Keratinocyte (primary cell): ENCODE measurements at regions not wholly inside any gene's neighbourhood (a gene's known extent, or its start where the extent isn't known, plus 50 kb on each side); places are given as distances from the start of the nearest gene placed in this dataset.

ENCODE experiments used
- DNase-seq: peaks from one replicate; pipeline ENCODE4 v3.0.0-alpha.2; 2011; ENCODE audit warnings: low read depth, missing footprints, low spot score
- FAIRE-seq: peaks from 2 replicates; lab custom pipeline; 2011; peaks lifted over from hg19 to GRCh38; lab: Jason Lieb, UNC
- H2AFZ ChIP-seq: 2 replicates; pipeline ENCODE4 v1.6.0; 2012; ENCODE audit warnings: low read length, control low read depth, inconsistent platforms; ENCODE audit not compliant: control insufficient read depth
- H3K27ac ChIP-seq: 2 replicates; pipeline ENCODE4 v1.5.1; 2011; ENCODE audit warnings: low read length; ENCODE audit not compliant: control insufficient read depth, insufficient read depth
- H3K27me3 ChIP-seq: 3 replicates; pipeline ENCODE4 v1.6.0; 2011; ENCODE audit warnings: low read length; ENCODE audit not compliant: control insufficient read depth, insufficient read depth; ENCODE audit errors: extremely low read depth
- H3K36me3 ChIP-seq, 2 experiments: 2 replicates in 1 of 2; 3 replicates in 1 of 2; pipeline ENCODE4 v1.5.1; 2011; ENCODE audit warnings: low read length in 2 of 2, mild to moderate bottlenecking in 1 of 2; ENCODE audit not compliant: control insufficient read depth in 2 of 2, insufficient read depth in 2 of 2; ENCODE audit errors: extremely low read depth in 1 of 2
- H3K4me1 ChIP-seq: 3 replicates; pipeline ENCODE4 v1.5.1; 2011; ENCODE audit warnings: low read length; ENCODE audit not compliant: control insufficient read depth, insufficient read depth; ENCODE audit errors: extremely low read depth
- H3K4me2 ChIP-seq: 3 replicates; pipeline ENCODE4 v1.6.0; 2011; ENCODE audit warnings: low read depth, low read length; ENCODE audit not compliant: control insufficient read depth, insufficient read depth; ENCODE audit errors: extremely low read depth
- H3K4me3 ChIP-seq, 3 experiments: fragments of 200-600 bp in 1 of 3; sonication (generic) in 1 of 3; 2 replicates in 2 of 3; 3 replicates in 1 of 3; pipeline ENCODE4 v1.5.1; 2011 to 2016; ENCODE audit warnings: low read length in 3 of 3, mild to moderate bottlenecking in 3 of 3, control low read depth in 2 of 3, inconsistent platforms in 1 of 3, low read depth in 1 of 3, mixed read lengths in 1 of 3, mixed run types in 1 of 3, moderate library complexity in 1 of 3; ENCODE audit not compliant: control insufficient read depth in 2 of 3, insufficient read depth in 2 of 3; ENCODE audit errors: extremely low read depth in 1 of 3
- H3K79me2 ChIP-seq: 2 replicates; pipeline ENCODE4 v1.6.0; 2012; ENCODE audit warnings: low read length; ENCODE audit not compliant: control insufficient read depth, insufficient read depth
- H3K9ac ChIP-seq: 3 replicates; pipeline ENCODE4 v1.6.0; 2011; ENCODE audit warnings: low read length; ENCODE audit not compliant: control insufficient read depth, insufficient read depth; ENCODE audit errors: extremely low read depth
- H3K9me1 ChIP-seq: 3 replicates; pipeline ENCODE4 v1.6.0; 2011; ENCODE audit warnings: low read length; ENCODE audit not compliant: control insufficient read depth, insufficient read depth; ENCODE audit errors: extremely low read depth
- H3K9me3 ChIP-seq: 2 replicates; pipeline ENCODE4 v1.5.1; 2012; ENCODE audit warnings: low read depth, low read length; ENCODE audit not compliant: control insufficient read depth
- H4K20me1 ChIP-seq: 3 replicates; pipeline ENCODE4 v1.6.0; 2011; ENCODE audit warnings: low read length; ENCODE audit not compliant: control insufficient read depth, insufficient read depth; ENCODE audit errors: extremely low read depth
- EZH2 ChIP-seq: IDR thresholded peaks from one replicate; pipeline ENCODE4 v1.6.1; 2012; ENCODE audit warnings: inconsistent platforms, mild to moderate bottlenecking, low read length, moderate library complexity
- dilution Hi-C: fragments of 300-500 bp; cut with MboI; formaldehyde crosslinking; loops from one replicate; pipeline ENCODE4 v1.7.0; 2020; ENCODE audit warnings: low sequenced_read_pairs; ENCODE audit not compliant: extremely low pct_ligation_motif_present
- TF ChIP-seq, protein P1 (sequence below), 3 experiments: IDR thresholded peaks in 1 of 3; conservative IDR thresholded peaks in 1 of 3; optimal IDR thresholded peaks in 1 of 3; 2 replicates in 2 of 3; 3 replicates in 1 of 3; pipeline versions ENCODE3 to v1.5.1; 2011; ENCODE audit warnings: low read length in 3 of 3, mild to moderate bottlenecking in 3 of 3, moderate library complexity in 2 of 3, control low read depth in 1 of 3, inconsistent platforms in 1 of 3; ENCODE audit not compliant: insufficient read depth in 2 of 3; ENCODE audit errors: extremely low read depth in 1 of 3

DNA sequence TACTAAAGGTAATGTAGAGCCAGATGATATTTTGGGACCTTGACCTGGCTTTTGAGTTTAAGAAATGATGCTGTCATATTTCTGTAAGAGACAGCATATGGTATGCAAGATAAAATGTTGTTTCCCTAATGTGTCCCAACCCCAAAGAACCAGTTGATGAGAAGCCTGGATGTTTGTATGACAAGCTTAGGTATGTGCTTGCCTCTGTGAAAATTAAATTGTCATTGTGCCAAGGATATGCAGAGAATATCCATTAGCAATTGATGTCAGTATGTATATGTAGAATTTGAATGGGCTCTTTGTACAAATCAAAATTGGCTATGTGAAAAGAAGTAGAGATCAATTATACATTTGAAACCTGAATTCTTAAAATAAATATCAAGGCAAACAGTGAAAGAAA, 650.8 kb upstream of the EYS start:
- no peak for DNase-seq
- H3K4me3 ChIP-seq = no peak overlapping the region
- no peaks in the 10 kb centered on the region for H3K9me1 ChIP-seq
- no peaks in the 10 kb centered on the region for H3K79me2 ChIP-seq
- H3K27ac ChIP-seq = no peak overlapping the region
- H3K4me2 ChIP-seq = no peak overlapping the region
- TF ChIP-seq EZH2 = no peak
- TF ChIP-seq, protein P1, sequence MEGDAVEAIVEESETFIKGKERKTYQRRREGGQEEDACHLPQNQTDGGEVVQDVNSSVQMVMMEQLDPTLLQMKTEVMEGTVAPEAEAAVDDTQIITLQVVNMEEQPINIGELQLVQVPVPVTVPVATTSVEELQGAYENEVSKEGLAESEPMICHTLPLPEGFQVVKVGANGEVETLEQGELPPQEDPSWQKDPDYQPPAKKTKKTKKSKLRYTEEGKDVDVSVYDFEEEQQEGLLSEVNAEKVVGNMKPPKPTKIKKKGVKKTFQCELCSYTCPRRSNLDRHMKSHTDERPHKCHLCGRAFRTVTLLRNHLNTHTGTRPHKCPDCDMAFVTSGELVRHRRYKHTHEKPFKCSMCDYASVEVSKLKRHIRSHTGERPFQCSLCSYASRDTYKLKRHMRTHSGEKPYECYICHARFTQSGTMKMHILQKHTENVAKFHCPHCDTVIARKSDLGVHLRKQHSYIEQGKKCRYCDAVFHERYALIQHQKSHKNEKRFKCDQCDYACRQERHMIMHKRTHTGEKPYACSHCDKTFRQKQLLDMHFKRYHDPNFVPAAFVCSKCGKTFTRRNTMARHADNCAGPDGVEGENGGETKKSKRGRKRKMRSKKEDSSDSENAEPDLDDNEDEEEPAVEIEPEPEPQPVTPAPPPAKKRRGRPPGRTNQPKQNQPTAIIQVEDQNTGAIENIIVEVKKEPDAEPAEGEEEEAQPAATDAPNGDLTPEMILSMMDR (optimal IDR thresholded peaks at IDR 0.05 in 1 of 3, IDR thresholded peaks at IDR 0.05 in 1 of 3, conservative IDR thresholded peaks at IDR 0.05 in 1 of 3; ENCODE audit: extremely low read depth in 1 of 3, insufficient read depth in 2 of 3, low read length in 3 of 3) = no peak
- H3K4me1 ChIP-seq = no peaks in the 10 kb centered on the region
- H3K9me3 ChIP-seq = no peaks in the 10 kb centered on the region
- dilution Hi-C loops = no loop called here
- no peaks in the 10 kb centered on the region for H3K27me3 ChIP-seq
- H3K9ac ChIP-seq = no peak overlapping the region
- H2AFZ ChIP-seq = no peak overlapping the region
- no peaks in the 10 kb centered on the region for H3K36me3 ChIP-seq
- H4K20me1 ChIP-seq = no peaks in the 10 kb centered on the region
- no peak for FAIRE-seq

DNA sequence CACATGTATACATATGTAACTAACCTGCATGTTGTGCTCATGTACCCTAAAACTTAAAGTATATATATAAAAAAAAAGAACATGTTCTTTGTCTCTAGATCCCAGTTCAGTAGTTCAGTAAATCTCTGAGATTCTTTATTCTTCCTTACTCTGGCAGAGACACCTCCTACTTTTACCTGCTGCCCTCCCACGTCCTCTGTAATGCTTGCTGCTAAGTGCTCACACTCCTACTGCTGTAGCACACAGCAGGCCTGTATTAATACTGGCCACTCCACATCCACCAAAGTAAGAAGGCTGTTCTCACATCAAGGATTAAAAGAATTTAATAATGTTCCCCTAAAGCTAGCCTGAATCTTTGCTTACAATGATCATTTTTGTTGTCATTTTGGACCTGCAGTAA, 648.4 kb upstream of the EYS start:
- dilution Hi-C loops = no loop called here

More for the DNA sequence above, 648.4 kb upstream of the EYS start:
- Histone ChIP-seq H3K27me3 (no peaks in the 10 kb centered on the region), H3K9me1 (no peaks in the 10 kb centered on the region), H3K4me3 (no peak overlapping the region), H3K36me3 (no peaks in the 10 kb centered on the region), H3K4me2 (no peak overlapping the region), H3K79me2 (no peaks in the 10 kb centered on the region), H3K27ac (no peak overlapping the region), H4K20me1 (no peaks in the 10 kb centered on the region), H3K9ac (no peak overlapping the region), H3K4me1 (no peaks in the 10 kb centered on the region), H3K9me3 (no peaks in the 10 kb centered on the region), H2AFZ (no peak overlapping the region)
- no peak for FAIRE-seq
- no peak for TF ChIP-seq EZH2
- TF ChIP-seq, protein P1 (optimal IDR thresholded peaks at IDR 0.05 in 1 of 3, IDR thresholded peaks at IDR 0.05 in 1 of 3, conservative IDR thresholded peaks at IDR 0.05 in 1 of 3; ENCODE audit: extremely low read depth in 1 of 3, insufficient read depth in 2 of 3, low read length in 3 of 3) = no peak
- DNase-seq = no peak
